HTR-8/SVneo (cell line): ENCODE measurements at regions not wholly inside any gene's neighbourhood (a gene's known extent, or its start where the extent isn't known, plus 50 kb on each side); places are given as distances from the start of the nearest gene placed in this dataset.
"Not testable (repeated sequence)": the region's sequence is repeated elsewhere in the genome, so short reads cannot be mapped to it uniquely, and the experiment has no call there.

Experiments
- DNase-seq: peaks from one replicate; pipeline ENCODE4 v3.0.0; 2011; ENCODE audit warnings: low spot score, mixed read lengths; ENCODE audit not compliant: insufficient read length
- FAIRE-seq: peaks from 2 replicates; lab custom pipeline; 2011; peaks lifted over from hg19 to GRCh38; lab: Jason Lieb, UNC

DNA sequence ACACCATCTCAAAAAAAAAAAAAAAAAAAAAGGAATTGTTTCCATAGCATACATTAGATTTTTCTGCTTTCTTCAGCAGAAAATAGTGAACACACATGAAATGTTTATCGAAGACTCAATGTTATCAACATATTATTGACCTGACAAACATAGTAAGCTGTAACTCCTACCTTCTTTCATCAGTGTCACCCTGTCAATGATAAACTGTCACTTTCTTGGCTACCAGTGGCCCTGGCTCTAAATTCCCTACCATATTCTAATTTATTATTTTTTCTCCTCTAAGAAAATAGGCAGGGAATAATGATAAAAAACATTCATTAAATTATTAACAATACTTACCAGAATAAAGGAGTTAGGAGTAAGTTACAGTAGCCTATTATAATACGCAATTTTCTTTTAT lies 127.3 kb upstream of the KLHL1 start:
- FAIRE-seq (no peak), DNase-seq (no peak)

DNA sequence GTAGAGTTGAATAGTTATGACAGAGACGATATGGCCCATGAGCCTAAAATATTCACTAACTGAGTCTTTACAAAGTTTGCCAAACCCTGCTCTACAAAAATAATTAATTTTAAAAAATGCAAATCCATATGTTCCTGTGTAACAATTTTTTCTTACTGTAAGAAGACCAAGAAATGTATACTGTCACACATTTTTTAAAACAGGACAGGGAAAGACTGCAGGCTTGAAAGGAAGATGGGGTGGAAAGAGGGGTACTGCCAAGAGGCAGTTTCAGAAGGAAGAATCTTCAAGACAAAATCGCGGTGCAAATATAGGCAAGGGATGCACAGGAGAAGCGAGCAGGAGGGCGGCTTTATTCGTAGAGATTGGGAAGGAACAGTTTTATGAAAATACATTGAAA lies 115.7 kb upstream of the KLHL1 start:
- no peak for DNase-seq
- no peak for FAIRE-seq

DNA sequence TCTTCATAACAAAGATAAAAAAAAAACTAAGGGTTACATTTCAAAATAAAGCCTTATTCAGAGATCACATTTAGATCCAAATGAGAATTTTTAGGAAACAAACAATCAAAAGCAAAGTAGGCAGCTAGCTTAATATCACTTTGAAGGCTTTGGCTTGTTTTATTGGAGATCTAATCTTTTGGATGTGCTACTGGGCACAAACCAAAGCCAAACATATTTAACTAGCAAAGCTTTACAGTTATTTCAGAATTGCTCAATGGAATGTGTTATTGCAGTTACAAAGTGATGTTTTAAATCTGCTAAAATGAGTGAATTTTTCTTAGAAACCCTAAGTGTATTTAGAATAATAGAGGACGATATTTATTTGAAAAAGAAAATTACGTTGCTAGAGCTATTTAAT lies 114.7 kb upstream of the KLHL1 start:
- no peak for DNase-seq
- FAIRE-seq: no peak

DNA sequence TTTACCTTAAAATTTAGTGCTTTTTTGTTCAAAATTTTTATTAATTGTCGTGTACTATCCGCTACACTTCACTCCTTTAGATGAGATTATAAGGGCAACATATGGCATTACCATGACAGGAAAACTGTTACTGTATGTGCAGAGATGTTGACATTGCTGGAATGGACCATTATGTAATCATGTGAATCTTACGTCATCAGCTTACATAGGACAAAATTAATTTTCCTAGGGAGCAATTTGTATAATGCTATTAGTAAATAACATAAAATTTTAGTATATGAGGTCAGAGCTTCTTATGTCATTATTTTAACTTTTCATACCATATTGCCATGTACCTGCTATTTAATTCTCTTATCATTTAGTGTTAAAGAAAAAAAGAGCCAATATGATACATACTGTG lies 110.4 kb upstream of the KLHL1 start:
- DNase-seq (no peak), FAIRE-seq (no peak)

DNA sequence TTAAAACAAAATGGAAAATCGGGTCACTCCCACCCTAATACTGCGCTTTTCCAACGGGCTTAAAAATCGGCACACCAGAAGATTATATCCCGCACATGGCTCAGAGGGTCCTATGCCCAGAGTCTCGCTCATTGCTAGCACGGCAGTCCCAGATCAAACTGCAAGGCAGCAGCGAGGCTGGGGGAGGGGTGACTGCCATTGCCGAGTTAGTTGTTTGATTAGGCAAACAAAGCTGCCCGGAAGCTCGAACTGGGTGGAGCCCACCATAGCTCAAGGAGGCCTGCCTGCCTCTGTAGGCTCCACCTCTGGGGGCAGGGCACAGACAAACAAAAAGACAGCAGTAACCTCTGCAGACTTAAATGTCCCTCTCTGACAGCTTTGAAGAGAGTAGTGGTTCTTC lies 100.7 kb upstream of the KLHL1 start:
- not testable (repeated sequence) for DNase-seq, FAIRE-seq

DNA sequence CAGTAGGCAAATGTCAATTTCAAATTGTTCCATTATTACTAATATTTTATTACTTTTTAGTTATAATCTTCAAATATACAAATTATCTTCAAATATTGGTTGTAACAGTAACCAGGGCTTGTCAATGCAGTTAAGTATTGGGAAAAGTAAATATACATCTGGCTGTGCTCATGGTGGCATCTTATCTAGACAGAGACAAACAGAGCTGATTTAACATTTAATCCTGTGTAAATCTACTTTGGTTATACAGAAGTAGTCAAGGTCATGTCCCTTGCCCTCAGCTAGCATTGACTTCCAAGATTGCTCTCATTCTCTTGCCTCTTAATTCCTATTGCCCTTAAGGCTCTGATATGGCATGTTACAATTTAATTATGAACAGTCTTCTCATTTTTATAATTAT lies 98.4 kb upstream of the KLHL1 start:
- no peak for FAIRE-seq
- no peak for DNase-seq

DNA sequence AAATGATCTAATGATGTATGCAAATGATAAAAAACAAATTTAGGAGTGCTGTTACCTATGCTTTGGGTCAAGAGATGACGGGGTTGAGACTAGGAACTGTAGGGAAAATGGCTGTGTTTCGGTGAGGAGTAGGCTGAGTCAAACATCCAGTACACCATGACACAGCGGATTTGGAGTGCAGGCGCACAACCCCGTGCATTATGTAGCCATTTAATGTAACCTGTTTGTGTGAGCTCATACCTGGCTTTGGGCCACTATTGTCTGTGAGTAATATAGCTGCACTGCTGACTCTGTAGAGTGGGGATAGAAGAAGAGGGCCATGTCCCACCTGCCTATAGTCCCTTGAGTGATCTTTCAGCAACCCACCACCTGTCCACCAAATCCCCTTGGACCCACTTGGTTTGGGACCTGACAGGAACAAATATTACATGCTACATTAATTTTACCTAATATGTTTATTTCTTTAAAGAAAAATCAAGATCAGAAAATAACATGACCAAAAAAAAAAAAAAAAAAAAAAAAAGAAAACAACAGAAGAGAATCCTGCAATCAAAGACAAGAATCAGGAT lies 95.5 kb upstream of the KLHL1 start:
- no peak for FAIRE-seq
- no peak for DNase-seq

DNA sequence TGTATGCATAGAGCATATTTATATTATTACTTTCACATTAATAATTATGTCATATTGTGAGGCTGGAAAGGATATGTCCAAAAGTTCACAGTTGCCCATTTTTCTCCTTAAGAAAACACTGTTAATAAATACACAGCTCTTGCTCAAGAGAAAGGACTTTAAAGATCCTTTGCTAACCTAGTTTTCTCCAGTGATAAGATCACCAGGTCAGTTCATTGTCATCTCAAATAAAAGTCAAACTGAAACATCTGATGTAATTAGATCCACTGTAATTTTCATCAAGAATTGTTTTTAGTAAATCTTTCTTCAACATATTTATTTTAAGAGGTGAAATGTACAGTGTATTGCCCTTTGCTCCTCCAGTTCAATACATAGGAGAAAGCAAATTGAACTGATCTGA lies 82.8 kb upstream of the KLHL1 start:
- FAIRE-seq (no peak), DNase-seq (no peak)

DNA sequence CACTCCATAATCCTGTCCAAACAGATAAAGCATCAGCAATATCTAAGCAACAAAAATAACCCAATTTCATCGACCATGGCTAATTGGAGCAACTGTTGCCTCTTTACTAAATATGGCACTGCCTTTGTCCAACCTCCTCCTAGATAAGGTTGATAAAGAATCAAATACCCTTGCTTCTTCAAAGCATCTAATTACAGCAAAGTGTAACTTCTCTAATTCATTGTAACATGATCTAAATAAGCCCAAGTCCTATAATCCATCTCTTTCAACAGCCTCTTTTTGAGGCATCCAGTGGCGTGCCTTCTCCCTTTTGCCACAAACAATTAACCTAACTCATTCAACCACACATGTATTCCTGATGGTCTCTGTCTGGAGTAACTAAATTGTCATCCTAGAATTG lies 81.7 kb upstream of the KLHL1 start:
- no peak for FAIRE-seq

DNA sequence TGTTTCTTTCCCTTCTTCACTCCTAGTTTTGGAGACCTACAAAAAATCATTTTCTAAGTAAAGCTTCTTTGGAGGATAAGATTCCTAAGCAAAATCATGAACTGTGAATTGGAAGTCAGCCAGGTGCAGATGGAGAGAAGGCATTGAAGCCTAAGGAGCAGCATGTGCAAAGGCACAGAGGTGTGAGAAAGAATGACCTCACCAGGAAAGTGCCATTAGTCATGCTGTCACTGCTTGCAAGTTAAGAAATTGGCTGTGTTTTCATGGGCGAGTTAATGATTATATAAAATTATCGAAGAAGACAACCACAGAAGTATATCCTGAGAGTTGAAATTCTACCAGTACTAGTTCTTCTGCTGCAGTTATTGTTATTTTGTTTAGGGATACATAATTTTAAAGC lies 80.3 kb upstream of the KLHL1 start:
- FAIRE-seq (no peak), DNase-seq (no peak)

More for the DNA sequence above, 81.7 kb upstream of the KLHL1 start:
- no peak for DNase-seq

DNA sequence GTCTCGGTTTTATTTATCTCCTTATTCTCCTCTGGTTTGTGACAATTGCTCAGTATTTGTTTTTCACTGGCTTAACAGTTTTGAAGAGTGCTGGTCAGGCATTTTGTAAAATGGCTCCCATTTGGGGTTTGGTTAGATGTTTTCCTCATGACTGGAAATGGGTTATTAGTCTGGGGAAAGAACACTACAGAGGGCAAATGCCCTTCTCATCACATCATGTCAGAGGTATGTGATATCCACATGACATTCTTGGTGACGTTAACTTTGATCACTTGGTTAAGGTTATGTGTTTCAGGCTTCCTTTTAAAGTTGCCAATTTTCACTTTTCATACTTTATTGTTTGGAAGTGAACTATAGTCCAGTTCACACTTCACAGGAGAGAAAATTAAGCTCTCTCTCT lies 74.8 kb upstream of the KLHL1 start:
- no peak for DNase-seq
- no peak for FAIRE-seq
